Testis (tissue), 2 donors: ENCODE measurements at regions not wholly inside any gene's neighbourhood (a gene's known extent, or its start where the extent isn't known, plus 50 kb on each side); places are given as distances from the start of the nearest gene placed in this dataset.

Experiments
- DNase-seq: peaks from one replicate; pipeline ENCODE4 v3.0.0-alpha.2; 2019
- H3K27ac ChIP-seq, 2 donors: fragments of 200-600 bp; sonication (generic); one replicate each; pipeline ENCODE4 v1.5.1; 2019
- H3K27me3 ChIP-seq: fragments of 200-600 bp; sonication (generic); one replicate; pipeline ENCODE4 v1.5.1; 2019
- H3K36me3 ChIP-seq: fragments of 200-600 bp; sonication (generic); one replicate; pipeline ENCODE4 v1.5.1; 2017; ENCODE audit warnings: low read depth; ENCODE audit errors: missing control alignments
- H3K4me1 ChIP-seq: fragments of 200-600 bp; sonication (generic); one replicate; pipeline ENCODE4 v1.5.1; 2019
- H3K4me3 ChIP-seq, 2 donors: fragments of 200-600 bp; sonication (generic); one replicate each; pipeline ENCODE4 v1.5.1; 2017 to 2019
- H3K9me3 ChIP-seq: fragments of 200-600 bp; sonication (generic); one replicate; pipeline ENCODE4 v1.5.1; 2017
- CTCF ChIP-seq, 3 experiments: fragments of 450-650 bp in 2 of 3; fragments of 200-600 bp in 1 of 3; sonication (generic) in 1 of 3; IDR thresholded peaks; one replicate each; pipeline ENCODE4 v1.5.1; 2016 to 2019; ENCODE audit warnings: antibody characterized with exemption in 3 of 3, mild to moderate bottlenecking in 2 of 3, moderate library complexity in 1 of 3
- POLR2A ChIP-seq: fragments of 450-650 bp; IDR thresholded peaks from one replicate; pipeline ENCODE4 v1.6.1; 2017; ENCODE audit warnings: antibody characterized with exemption, mild to moderate bottlenecking, moderate library complexity
- WGBS, 2 donors: methylation state at CpG; one replicate each; pipeline ENCODE4 v1.1.5; 2018; 5-methylcytosine and 5-hydroxymethylcytosine counted together
- intact Hi-C: fragments of 100-400 bp; cut with DNase I; formaldehyde crosslinking; loops from one replicate; pipeline ENCODE4 v1.15.1; 2023; ENCODE audit warnings: low total_unique reads

GRCh38 chr18:28281400-28281799 lies 104.5 kb upstream of the CDH2 start:
- TF ChIP-seq CTCF (IDR thresholded peaks at IDR 0.05) (no peak), POLR2A (no peak)
- Histone ChIP-seq H3K4me3 (no peak overlapping the region), H3K4me1 (no peaks in the 10 kb centered on the region), H3K36me3 (no peaks in the 10 kb centered on the region), H3K27ac (no peak overlapping the region), H3K27me3 (no peaks in the 10 kb centered on the region), H3K9me3 (no peaks in the 10 kb centered on the region)
- DNase-seq = no peak
- intact Hi-C loops = no loop called here
- 39 to 64% methylated on average over 2 of the region's 2 CpGs for WGBS, 2 donors

- no peak for DNase-seq
- TF ChIP-seq CTCF (IDR thresholded peaks at IDR 0.05) = no peak
- no peak for TF ChIP-seq POLR2A
- H3K4me3 ChIP-seq = no peak overlapping the region
- WGBS, 2 donors = 68 to 89% methylated on average over 2 of the region's 2 CpGs
- no peaks in the 10 kb centered on the region for H3K27me3 ChIP-seq
- intact Hi-C loops = no loop called here
- H3K4me1 ChIP-seq = no peaks in the 10 kb centered on the region
- H3K36me3 ChIP-seq = no peaks in the 10 kb centered on the region
- no peaks in the 10 kb centered on the region for H3K9me3 ChIP-seq
- H3K27ac ChIP-seq = no peak overlapping the region
Measured at GRCh38 chr18:28269750-28270149, 92.8 kb upstream of the CDH2 start.

- Histone ChIP-seq H3K27ac (no peak overlapping the region), H3K4me3 (no peak overlapping the region), H3K27me3 (no peaks in the 10 kb centered on the region), H3K36me3 (no peaks in the 10 kb centered on the region), H3K9me3 (no peaks in the 10 kb centered on the region), H3K4me1 (no peaks in the 10 kb centered on the region)
- 51 to 53% methylated on average over 4 of the region's 4 CpGs for WGBS, 2 donors
- DNase-seq = no peak
- TF ChIP-seq CTCF (IDR thresholded peaks at IDR 0.05) = no peak
- no peak for TF ChIP-seq POLR2A
- intact Hi-C loops = no loop called here
Measured at GRCh38 chr18:28267878-28268625, 91.1 kb upstream of the CDH2 start.

- Histone ChIP-seq H3K4me1 (no peaks in the 10 kb centered on the region), H3K4me3 (no peak overlapping the region), H3K9me3 (no peaks in the 10 kb centered on the region), H3K27ac (no peak overlapping the region), H3K27me3 (no peaks in the 10 kb centered on the region), H3K36me3 (no peaks in the 10 kb centered on the region)
- no peak for TF ChIP-seq CTCF (IDR thresholded peaks at IDR 0.05)
- no peak for TF ChIP-seq POLR2A
- WGBS, 2 donors = 82 to 85% methylated on average over 2 of the region's 2 CpGs
- no peak for DNase-seq
- intact Hi-C loops = no loop called here
Measured at GRCh38 chr18:28267276-28267675, 90.3 kb upstream of the CDH2 start.

- H3K27ac ChIP-seq = no peak overlapping the region
- 78% methylated on average over 2 of the region's 2 CpGs for WGBS, 2 donors
- TF ChIP-seq POLR2A = no peak
- no peak for TF ChIP-seq CTCF (IDR thresholded peaks at IDR 0.05)
- intact Hi-C loops = no loop called here
- no peaks in the 10 kb centered on the region for H3K9me3 ChIP-seq
- no peaks in the 10 kb centered on the region for H3K36me3 ChIP-seq
- no peaks in the 10 kb centered on the region for H3K4me1 ChIP-seq
- DNase-seq = no peak
- H3K4me3 ChIP-seq = no peak overlapping the region
- no peaks in the 10 kb centered on the region for H3K27me3 ChIP-seq
Measured at GRCh38 chr18:28256166-28256565, 79.2 kb upstream of the CDH2 start.
